Esophagus muscularis mucosa (tissue), 3 donors: ENCODE measurements at regions not wholly inside any gene's neighbourhood (a gene's known extent, or its start where the extent isn't known, plus 50 kb on each side); places are given as distances from the start of the nearest gene placed in this dataset.

Experiments
- POLR2A ChIP-seq: fragments of 450-650 bp; IDR thresholded peaks from one replicate; pipeline ENCODE4 v1.6.1; 2017; ENCODE audit warnings: antibody characterized with exemption, moderate library complexity, mild to moderate bottlenecking, low read depth
- POLR2AphosphoS5 ChIP-seq, 2 donors: sonication (generic); formaldehyde crosslinking; IDR thresholded peaks; one replicate each; pipeline ENCODE4 v1.6.1; 2017; ENCODE audit warnings: antibody characterized with exemption in 2 of 2
- TF ChIP-seq, protein P1 (sequence below), 3 experiments: fragments of 200-600 bp in 2 of 3; fragments of 450-650 bp in 1 of 3; sonication (generic) in 2 of 3; IDR thresholded peaks; one replicate each; pipeline ENCODE4 v1.5.1; 2017 to 2019; ENCODE audit warnings: antibody characterized with exemption in 3 of 3, mild to moderate bottlenecking in 2 of 3, moderate library complexity in 1 of 3

DNA sequence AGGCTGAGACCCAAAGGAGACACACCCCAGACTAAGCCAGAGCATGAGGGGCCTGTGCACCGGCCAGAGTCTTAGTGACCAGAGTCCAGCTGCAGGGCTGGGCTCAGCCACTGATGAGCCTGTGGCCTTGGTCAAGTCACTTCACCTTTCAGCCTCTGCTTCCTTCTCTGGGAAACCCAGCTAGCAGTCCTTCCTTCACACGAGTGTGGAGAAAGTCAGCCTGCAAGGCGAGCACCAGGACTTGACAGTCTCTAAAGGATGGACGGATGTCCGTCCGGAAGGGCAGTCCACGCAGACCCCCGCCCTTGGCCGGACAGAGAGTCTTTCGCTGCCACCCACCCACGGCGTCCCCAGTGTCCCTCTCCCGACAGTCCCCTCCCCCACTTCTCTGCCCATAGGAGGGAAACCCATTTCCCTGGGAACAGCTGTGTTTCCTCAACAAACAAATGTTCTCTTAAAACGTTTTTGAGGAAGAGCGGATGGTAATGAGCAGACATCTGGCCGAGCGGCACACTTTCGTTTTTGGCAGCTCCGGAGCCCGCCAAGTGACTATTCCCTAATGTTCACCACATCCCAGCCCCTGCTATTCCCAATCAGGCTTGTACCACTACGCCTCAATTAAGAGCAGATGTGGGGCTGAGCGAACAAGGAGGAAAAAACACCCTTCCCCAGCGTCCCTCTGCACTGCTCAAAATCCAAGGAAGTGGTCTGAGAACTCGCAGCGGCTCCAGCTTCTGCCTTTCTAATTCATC lies 129.1 kb upstream of the SMAD3 start:
- TF ChIP-seq, protein P1, sequence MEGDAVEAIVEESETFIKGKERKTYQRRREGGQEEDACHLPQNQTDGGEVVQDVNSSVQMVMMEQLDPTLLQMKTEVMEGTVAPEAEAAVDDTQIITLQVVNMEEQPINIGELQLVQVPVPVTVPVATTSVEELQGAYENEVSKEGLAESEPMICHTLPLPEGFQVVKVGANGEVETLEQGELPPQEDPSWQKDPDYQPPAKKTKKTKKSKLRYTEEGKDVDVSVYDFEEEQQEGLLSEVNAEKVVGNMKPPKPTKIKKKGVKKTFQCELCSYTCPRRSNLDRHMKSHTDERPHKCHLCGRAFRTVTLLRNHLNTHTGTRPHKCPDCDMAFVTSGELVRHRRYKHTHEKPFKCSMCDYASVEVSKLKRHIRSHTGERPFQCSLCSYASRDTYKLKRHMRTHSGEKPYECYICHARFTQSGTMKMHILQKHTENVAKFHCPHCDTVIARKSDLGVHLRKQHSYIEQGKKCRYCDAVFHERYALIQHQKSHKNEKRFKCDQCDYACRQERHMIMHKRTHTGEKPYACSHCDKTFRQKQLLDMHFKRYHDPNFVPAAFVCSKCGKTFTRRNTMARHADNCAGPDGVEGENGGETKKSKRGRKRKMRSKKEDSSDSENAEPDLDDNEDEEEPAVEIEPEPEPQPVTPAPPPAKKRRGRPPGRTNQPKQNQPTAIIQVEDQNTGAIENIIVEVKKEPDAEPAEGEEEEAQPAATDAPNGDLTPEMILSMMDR (IDR thresholded peaks at IDR 0.05) = no peak
- TF ChIP-seq POLR2AphosphoS5 (IDR thresholded peaks at IDR 0.05) = peak; percentile 20 to 51
- TF ChIP-seq POLR2A = no peak
